IMR-90 (cell line): ENCODE measurements at regions not wholly inside any gene's neighbourhood (a gene's known extent, or its start where the extent isn't known, plus 50 kb on each side); places are given as distances from the start of the nearest gene placed in this dataset.

ENCODE experiments used
- ATAC-seq: fragments of 200-7000 bp; cut with Tn5 transposase; 2 replicates; pipeline ENCODE4 v1.9.1; 2020; ENCODE audit warnings: low read depth, mild to moderate bottlenecking, moderate library complexity
- BruUV-seq: library from RNA; stranded (reverse); fragments of 400-500 nt; replicated peaks from 2 replicates; lab custom pipeline; 2021; lab: Mats Ljungman, UMichigan
- CTCF ChIA-PET: fragments of 300-600 bp; formaldehyde crosslinking; extraction: SDS; loops from one replicate; lab custom pipeline; 2021; ENCODE audit warnings: antibody characterized with exemption; lab: Yijun Ruan, JAX
- POLR2A ChIA-PET: fragments of 300-600 bp; sonication (Branson Sonifier 250); formaldehyde crosslinking; loops from one replicate; lab custom pipeline; 2022; ENCODE audit warnings: antibody characterized with exemption; ENCODE audit not compliant: unreplicated experiment; lab: Charles Lee
- DNase-seq: peaks from one replicate; pipeline ENCODE4 v3.0.0; 2013
- H2AFZ ChIP-seq: replicated peaks from 2 replicates; pipeline ENCODE3; 2013; ENCODE audit warnings: low read length, mild to moderate bottlenecking; ENCODE audit not compliant: poor library complexity
- H2AK5ac ChIP-seq: 2 replicates; pipeline ENCODE4 v1.6.1; 2013; ENCODE audit warnings: low read depth, low read length, inconsistent platforms
- H2AK9ac ChIP-seq: replicated peaks from 2 replicates; pipeline ENCODE3; 2013; ENCODE audit warnings: mild to moderate bottlenecking, low read depth, low read length, moderate library complexity; ENCODE audit not compliant: poor library complexity
- H2BK120ac ChIP-seq: 2 replicates; pipeline ENCODE4 v1.6.1; 2013; ENCODE audit warnings: low read depth, low read length, inconsistent platforms
- H2BK15ac ChIP-seq: 3 replicates; pipeline ENCODE4 v1.6.1; 2013; ENCODE audit warnings: low read depth, low read length, inconsistent platforms
- H2BK20ac ChIP-seq: 2 replicates; pipeline ENCODE4 v1.6.1; 2013; ENCODE audit warnings: low read depth, mild to moderate bottlenecking, inconsistent platforms, low read length, moderate library complexity
- H2BK5ac ChIP-seq: 2 replicates; pipeline ENCODE4 v1.6.1; 2013; ENCODE audit warnings: mild to moderate bottlenecking, low read depth, low read length, inconsistent platforms; ENCODE audit not compliant: poor library complexity, severe bottlenecking
- H3K14ac ChIP-seq: replicated peaks from 2 replicates; pipeline ENCODE4 v1.6.1; 2013; ENCODE audit warnings: low read depth, low read length, inconsistent platforms
- H3K18ac ChIP-seq: 2 replicates; pipeline ENCODE4 v1.6.1; 2013; ENCODE audit warnings: low read depth, low read length, control low read depth
- H3K23ac ChIP-seq: 2 replicates; pipeline ENCODE4 v1.6.1; 2013; ENCODE audit warnings: low read depth, low read length, inconsistent platforms
- H3K27ac ChIP-seq: 2 replicates; pipeline ENCODE4 v1.5.1; 2013; ENCODE audit warnings: mild to moderate bottlenecking, control low read depth, low read length; ENCODE audit not compliant: insufficient read depth
- H3K27me3 ChIP-seq: 2 replicates; pipeline ENCODE4 v1.6.1; 2013; ENCODE audit warnings: low read length; ENCODE audit not compliant: control insufficient read depth, insufficient read depth
- H3K36me3 ChIP-seq: 2 replicates; pipeline ENCODE4 v1.6.1; 2013; ENCODE audit warnings: low read length, mixed read lengths; ENCODE audit not compliant: control insufficient read depth, insufficient read depth
- H3K4ac ChIP-seq: 2 replicates; pipeline ENCODE4 v1.6.1; 2013; ENCODE audit warnings: low read depth, low read length, inconsistent platforms
- H3K4me1 ChIP-seq: 2 replicates; pipeline ENCODE4 v1.6.1; 2013; ENCODE audit warnings: low read length, mixed read lengths; ENCODE audit not compliant: control insufficient read depth, insufficient read depth
- H3K4me2 ChIP-seq: 2 replicates; pipeline ENCODE4 v1.6.1; 2013; ENCODE audit warnings: low read depth, mild to moderate bottlenecking, control low read depth, low read length, moderate library complexity
- H3K4me3 ChIP-seq: 2 replicates; pipeline ENCODE4 v1.5.1; 2013; ENCODE audit warnings: low read depth, mild to moderate bottlenecking, control low read depth, low read length, moderate library complexity; ENCODE audit not compliant: insufficient read depth
- H3K56ac ChIP-seq: 2 replicates; pipeline ENCODE4 v1.6.1; 2013; ENCODE audit warnings: low read length, inconsistent platforms; ENCODE audit not compliant: insufficient read depth; ENCODE audit errors: extremely low read depth
- H3K79me1 ChIP-seq, 2 experiments: 2 replicates each; pipeline ENCODE4 v1.6.1; 2013; ENCODE audit warnings: low read length in 2 of 2, inconsistent platforms in 1 of 2, low read depth in 1 of 2
- H3K9ac ChIP-seq: 2 replicates; pipeline ENCODE4 v1.6.1; 2013; ENCODE audit warnings: low read depth, low read length, control low read depth
- H3K9me1 ChIP-seq: 2 replicates; pipeline ENCODE4 v1.6.1; 2013; ENCODE audit warnings: low read length, inconsistent platforms; ENCODE audit not compliant: insufficient read depth
- H3K9me3 ChIP-seq: 2 replicates; pipeline ENCODE4 v1.6.1; 2013; ENCODE audit warnings: low read length; ENCODE audit not compliant: control insufficient read depth, insufficient read depth
- H4K20me1 ChIP-seq: 2 replicates; pipeline ENCODE4 v1.6.1; 2013; ENCODE audit warnings: low read length, inconsistent platforms; ENCODE audit not compliant: insufficient read depth
- H4K5ac ChIP-seq: 2 replicates; pipeline ENCODE4 v1.6.1; 2013; ENCODE audit warnings: mild to moderate bottlenecking, low read depth, low read length, control low read depth
- H4K8ac ChIP-seq, 2 experiments: 2 replicates each; pipeline ENCODE4 v1.6.1; 2013; ENCODE audit warnings: low read depth in 2 of 2, low read length in 2 of 2, control low read depth in 1 of 2, inconsistent platforms in 1 of 2
- H4K91ac ChIP-seq: 2 replicates; pipeline ENCODE4 v1.6.1; 2013; ENCODE audit warnings: low read depth, low read length, inconsistent platforms; ENCODE audit not compliant: insufficient read depth
- BHLHE40 ChIP-seq: fragments of 150-350 bp; IDR thresholded peaks from 2 replicates; pipeline ENCODE4 v1.6.1; 2016; ENCODE audit warnings: mild to moderate bottlenecking, low read depth, low read length
- CHD1 ChIP-seq: IDR thresholded peaks from 2 replicates; pipeline ENCODE4 v1.6.1; 2012; ENCODE audit warnings: low read depth, low read length, improper control_type of control experiment
- MAFK ChIP-seq: IDR thresholded peaks from 2 replicates; pipeline ENCODE4 v1.6.1; 2012; ENCODE audit warnings: low read depth, low read length, improper control_type of control experiment
- MAZ ChIP-seq: IDR thresholded peaks from 2 replicates; pipeline ENCODE4 v1.6.1; 2012; ENCODE audit warnings: low read depth, mild to moderate bottlenecking, low read length, improper control_type of control experiment, moderate library complexity, borderline replicate concordance
- NFE2L2 ChIP-seq: fragments of 150-350 bp; IDR thresholded peaks from 2 replicates; pipeline ENCODE4 v1.6.1; 2016; ENCODE audit warnings: low read depth, mild to moderate bottlenecking, low read length
- RAD21 ChIP-seq: IDR thresholded peaks from 2 replicates; pipeline ENCODE4 v1.6.1; 2012; ENCODE audit warnings: low read length, improper control_type of control experiment
- SMC3 ChIP-seq: fragments of 150-350 bp; IDR thresholded peaks from 2 replicates; pipeline ENCODE4 v1.6.1; 2016; ENCODE audit warnings: low read depth, mild to moderate bottlenecking, antibody characterized with exemption, low read length, moderate library complexity
- WGBS, 2 experiments: methylation state at CpG; one replicate each; pipeline versions ENCODE4 v1.1.5 to v1.1.7; 2013; ENCODE audit warnings: missing lambda C conversion rate in 2 of 2; ENCODE audit not compliant: insufficient read length in 1 of 2; ENCODE audit errors: extremely low coverage in 2 of 2; 5-methylcytosine and 5-hydroxymethylcytosine counted together
- dilution Hi-C: fragments of 300-500 bp; cut with HindIII; formaldehyde crosslinking; loops from one replicate; pipeline ENCODE4 v1.14.3; 2018; ENCODE audit warnings: low sequenced_read_pairs; ENCODE audit not compliant: unreplicated experiment
- in situ Hi-C: fragments of 300-500 bp; cut with MboI; formaldehyde crosslinking; loops from 3 replicates; pipeline ENCODE4 v1.14.3; 2019; ENCODE audit warnings: low sequenced_read_pairs, inconsistent platforms, mixed read lengths
- intact Hi-C: fragments of 100-400 bp; cut with micrococcal nuclease; formaldehyde crosslinking; loops from 2 replicates; pipeline ENCODE4 v1.10.0; 2022
- TF ChIP-seq, protein P1 (sequence below): fragments of 150-350 bp; IDR thresholded peaks from 2 replicates; pipeline ENCODE4 v1.6.1; 2017; ENCODE audit warnings: mild to moderate bottlenecking, antibody characterized with exemption, low read length, low read depth
- TF ChIP-seq, protein P2 (sequence below): conservative IDR thresholded peaks from 2 replicates; pipeline ENCODE4 v1.5.1; 2012; ENCODE audit warnings: mild to moderate bottlenecking, low read depth, low read length, improper control_type of control experiment

DNA sequence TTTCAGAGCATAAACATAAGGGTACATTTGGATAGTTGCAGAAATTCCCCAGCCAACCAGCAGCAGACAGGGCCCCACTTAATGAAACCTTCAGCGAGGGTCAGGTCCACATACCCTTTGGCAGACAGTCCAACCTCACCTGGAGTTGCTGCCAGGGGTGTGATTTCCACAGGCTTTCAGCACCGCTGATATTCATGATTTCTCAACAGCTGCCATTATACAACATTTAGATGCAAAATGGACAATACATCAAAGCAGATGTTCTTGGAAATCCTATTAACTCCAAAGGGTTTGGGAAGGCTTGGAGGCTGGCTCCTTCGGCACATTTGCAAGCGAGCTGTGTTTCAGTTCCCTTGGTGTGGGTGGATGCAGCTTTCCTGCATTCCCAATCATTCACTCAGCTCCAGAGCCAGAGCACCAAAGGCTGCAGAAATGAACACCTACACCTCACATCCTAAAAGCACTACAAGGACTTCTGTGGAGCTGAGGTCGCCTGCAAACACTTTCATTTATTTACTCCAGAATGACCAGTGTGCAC lies 147.2 kb upstream of the VSTM2B start:
- no peaks in the 10 kb centered on the region for H3K27me3 ChIP-seq
- DNase-seq (no peak), ATAC-seq (no peak)
- H3K4me3 ChIP-seq: no peak overlapping the region
- ChIA-PET POLR2A (no interaction called here), CTCF (no interaction called here)
- H2AFZ ChIP-seq: no peak overlapping the region
- no peak overlapping the region for H3K4ac ChIP-seq
- no peak overlapping the region for H2BK5ac ChIP-seq
- H3K14ac ChIP-seq: no peak overlapping the region
- no peak overlapping the region for H3K23ac ChIP-seq
- H4K5ac ChIP-seq: no peak overlapping the region
- no peaks in the 10 kb centered on the region for H3K36me3 ChIP-seq
- BruUV-seq: no TSS peak
- H3K18ac ChIP-seq: no peak overlapping the region
- no peak overlapping the region for H4K91ac ChIP-seq
- WGBS, 2 experiments: no CpG with 5 or more reads among the region's 5 CpGs
- no peak overlapping the region for H2BK20ac ChIP-seq
- no peak overlapping the region for H3K4me2 ChIP-seq
- H3K4me1 ChIP-seq: no peaks in the 10 kb centered on the region
- dilution Hi-C loops (no loop called here), in situ Hi-C loops (no loop called here), intact Hi-C loops (no loop called here)
- no peak overlapping the region for H3K56ac ChIP-seq
- H2BK15ac ChIP-seq: no peak overlapping the region
- no peak overlapping the region for H4K8ac ChIP-seq
- no peak overlapping the region for H3K27ac ChIP-seq
- no peak overlapping the region for H2AK5ac ChIP-seq
- H2BK120ac ChIP-seq: no peak overlapping the region
- H2AK9ac ChIP-seq: no peak overlapping the region
- H3K9ac ChIP-seq: no peak overlapping the region
- H3K9me3 ChIP-seq: peaks cover 14% of the 10 kb centered on the region
- H4K20me1 ChIP-seq: no peaks in the 10 kb centered on the region
- no peak for TF ChIP-seq NFE2L2
- TF ChIP-seq MAFK: no peak
- no peak for TF ChIP-seq BHLHE40
- TF ChIP-seq, protein P1, sequence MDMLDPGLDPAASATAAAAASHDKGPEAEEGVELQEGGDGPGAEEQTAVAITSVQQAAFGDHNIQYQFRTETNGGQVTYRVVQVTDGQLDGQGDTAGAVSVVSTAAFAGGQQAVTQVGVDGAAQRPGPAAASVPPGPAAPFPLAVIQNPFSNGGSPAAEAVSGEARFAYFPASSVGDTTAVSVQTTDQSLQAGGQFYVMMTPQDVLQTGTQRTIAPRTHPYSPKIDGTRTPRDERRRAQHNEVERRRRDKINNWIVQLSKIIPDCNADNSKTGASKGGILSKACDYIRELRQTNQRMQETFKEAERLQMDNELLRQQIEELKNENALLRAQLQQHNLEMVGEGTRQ: no peak
- no peak for TF ChIP-seq RAD21
- TF ChIP-seq MAZ: no peak
- no peak for TF ChIP-seq SMC3
- no peak for TF ChIP-seq CHD1
- TF ChIP-seq, protein P2, sequence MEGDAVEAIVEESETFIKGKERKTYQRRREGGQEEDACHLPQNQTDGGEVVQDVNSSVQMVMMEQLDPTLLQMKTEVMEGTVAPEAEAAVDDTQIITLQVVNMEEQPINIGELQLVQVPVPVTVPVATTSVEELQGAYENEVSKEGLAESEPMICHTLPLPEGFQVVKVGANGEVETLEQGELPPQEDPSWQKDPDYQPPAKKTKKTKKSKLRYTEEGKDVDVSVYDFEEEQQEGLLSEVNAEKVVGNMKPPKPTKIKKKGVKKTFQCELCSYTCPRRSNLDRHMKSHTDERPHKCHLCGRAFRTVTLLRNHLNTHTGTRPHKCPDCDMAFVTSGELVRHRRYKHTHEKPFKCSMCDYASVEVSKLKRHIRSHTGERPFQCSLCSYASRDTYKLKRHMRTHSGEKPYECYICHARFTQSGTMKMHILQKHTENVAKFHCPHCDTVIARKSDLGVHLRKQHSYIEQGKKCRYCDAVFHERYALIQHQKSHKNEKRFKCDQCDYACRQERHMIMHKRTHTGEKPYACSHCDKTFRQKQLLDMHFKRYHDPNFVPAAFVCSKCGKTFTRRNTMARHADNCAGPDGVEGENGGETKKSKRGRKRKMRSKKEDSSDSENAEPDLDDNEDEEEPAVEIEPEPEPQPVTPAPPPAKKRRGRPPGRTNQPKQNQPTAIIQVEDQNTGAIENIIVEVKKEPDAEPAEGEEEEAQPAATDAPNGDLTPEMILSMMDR: no peak
- no peaks in the 10 kb centered on the region for H3K9me1 ChIP-seq
- H3K79me1 ChIP-seq: no peaks in the 10 kb centered on the region
